ENCODE measurements at regions not wholly inside any gene's neighbourhood (a gene's known extent, or its start where the extent isn't known, plus 50 kb on each side); places are given as distances from the start of the nearest gene placed in this dataset.
"Not testable (repeated sequence)": the region's sequence is repeated elsewhere in the genome, so short reads cannot be mapped to it uniquely, and the experiment has no call there.

DNA sequence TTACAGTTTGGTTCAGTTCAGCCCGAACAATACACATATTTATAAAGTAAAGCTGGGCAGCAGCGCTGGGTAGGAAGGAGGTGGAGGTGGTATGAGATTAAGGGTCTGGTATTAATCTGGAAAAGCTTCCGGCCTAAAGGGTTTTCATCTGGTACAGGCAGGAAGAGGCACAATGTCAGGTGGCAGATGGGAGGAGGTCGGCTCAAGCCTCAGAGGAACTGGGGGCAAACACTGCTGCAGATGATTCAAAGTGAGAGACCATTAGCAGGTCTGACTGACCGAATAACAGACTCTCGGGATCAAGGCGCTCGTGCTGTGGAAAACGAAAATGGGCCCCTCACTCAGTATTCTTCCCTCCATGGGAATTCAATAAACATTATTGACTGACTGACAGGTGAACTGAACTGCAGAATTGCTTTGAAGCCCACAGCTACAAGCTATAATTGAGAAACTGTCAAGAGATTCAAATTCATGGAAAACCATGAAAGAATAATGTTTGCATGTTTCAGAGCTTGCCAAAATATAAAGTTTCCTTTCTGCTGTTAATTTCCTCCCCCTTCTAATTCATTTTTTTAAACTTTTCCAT lies 75.3 kb downstream of the TMEM167A start:
- DNase-seq (ENCODE audit: low spot score) = no peak

GRCh38 chr5:83000922-83001321 lies 76.3 kb downstream of the TMEM167A start:
- DNase-seq (ENCODE audit: low spot score) = no peak

DNA sequence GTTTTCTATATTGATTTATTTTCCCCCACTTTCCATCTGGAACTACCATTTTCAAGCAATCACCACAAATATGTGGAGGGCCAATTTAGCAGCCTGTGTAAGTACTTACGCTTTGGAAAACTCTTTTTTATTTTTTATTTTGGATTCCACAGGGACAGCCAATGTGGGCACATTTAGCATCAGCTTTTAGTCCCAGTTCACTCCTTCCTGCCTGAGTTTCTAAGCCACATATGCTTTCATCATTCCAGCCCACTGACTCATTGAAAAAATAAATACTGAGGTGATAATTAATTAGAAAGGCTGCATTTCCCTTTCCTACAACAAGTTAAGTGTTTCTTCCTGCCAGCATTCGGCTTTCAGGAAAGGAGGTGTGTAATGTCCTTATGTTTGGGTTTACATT lies 76.8 kb downstream of the TMEM167A start:
- no peak for DNase-seq (ENCODE audit: low spot score)

GRCh38 chr5:82993416-82993815 lies 83.8 kb downstream of the TMEM167A start:
- no peak for DNase-seq (ENCODE audit: low spot score)

GRCh38 chr5:82992646-82993045 lies 84.5 kb downstream of the TMEM167A start:
- DNase-seq (ENCODE audit: low spot score) = no peak

GRCh38 chr5:82991678-82992323 lies 85.4 kb downstream of the TMEM167A start:
- no peak for DNase-seq (ENCODE audit: low spot score)

- no peak for DNase-seq (ENCODE audit: low spot score)
Measured at GRCh38 chr5:82991059-82991458, 86.1 kb downstream of the TMEM167A start.

DNA sequence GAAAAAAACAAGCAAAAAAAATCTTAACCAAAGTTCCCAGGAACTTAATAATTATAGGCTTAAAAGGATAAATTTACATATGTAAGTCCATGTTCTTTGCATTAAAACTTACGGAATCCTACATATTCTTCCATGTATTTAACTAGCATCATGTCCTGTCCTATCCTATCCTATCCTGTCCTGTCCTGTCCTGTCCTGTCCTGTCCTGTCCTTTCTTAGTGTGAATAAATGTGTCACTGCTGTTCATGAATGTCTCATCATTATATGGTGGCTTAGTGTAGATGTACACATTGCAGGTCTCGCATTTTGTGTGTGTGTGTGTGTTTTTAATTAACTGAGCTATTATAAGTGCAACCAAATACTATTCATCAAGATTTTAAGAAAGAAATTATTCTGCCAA lies 90.0 kb downstream of the TMEM167A start:
- no peak for DNase-seq (ENCODE audit: low spot score)

- DNase-seq (ENCODE audit: low spot score) = no peak
Measured at GRCh38 chr5:82986404-82986803, 90.8 kb downstream of the TMEM167A start.

DNA sequence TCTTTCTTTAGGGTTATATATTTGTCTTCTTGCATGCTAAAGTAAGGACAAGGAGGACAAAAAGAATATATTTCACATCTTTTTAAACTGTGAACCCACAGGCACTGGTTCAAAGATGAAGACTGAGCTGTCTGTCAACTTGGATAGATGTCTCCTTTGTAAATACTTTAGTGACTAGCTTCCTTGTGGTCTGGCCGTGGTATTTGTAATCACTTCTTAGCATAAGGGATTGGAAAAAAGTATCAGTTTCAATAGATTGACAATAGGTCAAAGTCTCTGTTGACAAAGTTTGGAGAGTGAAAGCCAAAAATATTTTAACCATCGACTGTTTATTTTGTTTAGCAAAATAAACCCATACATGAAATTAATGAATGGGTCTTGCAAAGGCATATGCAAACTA lies 91.4 kb downstream of the TMEM167A start:
- DNase-seq (ENCODE audit: low spot score) = no peak

DNA sequence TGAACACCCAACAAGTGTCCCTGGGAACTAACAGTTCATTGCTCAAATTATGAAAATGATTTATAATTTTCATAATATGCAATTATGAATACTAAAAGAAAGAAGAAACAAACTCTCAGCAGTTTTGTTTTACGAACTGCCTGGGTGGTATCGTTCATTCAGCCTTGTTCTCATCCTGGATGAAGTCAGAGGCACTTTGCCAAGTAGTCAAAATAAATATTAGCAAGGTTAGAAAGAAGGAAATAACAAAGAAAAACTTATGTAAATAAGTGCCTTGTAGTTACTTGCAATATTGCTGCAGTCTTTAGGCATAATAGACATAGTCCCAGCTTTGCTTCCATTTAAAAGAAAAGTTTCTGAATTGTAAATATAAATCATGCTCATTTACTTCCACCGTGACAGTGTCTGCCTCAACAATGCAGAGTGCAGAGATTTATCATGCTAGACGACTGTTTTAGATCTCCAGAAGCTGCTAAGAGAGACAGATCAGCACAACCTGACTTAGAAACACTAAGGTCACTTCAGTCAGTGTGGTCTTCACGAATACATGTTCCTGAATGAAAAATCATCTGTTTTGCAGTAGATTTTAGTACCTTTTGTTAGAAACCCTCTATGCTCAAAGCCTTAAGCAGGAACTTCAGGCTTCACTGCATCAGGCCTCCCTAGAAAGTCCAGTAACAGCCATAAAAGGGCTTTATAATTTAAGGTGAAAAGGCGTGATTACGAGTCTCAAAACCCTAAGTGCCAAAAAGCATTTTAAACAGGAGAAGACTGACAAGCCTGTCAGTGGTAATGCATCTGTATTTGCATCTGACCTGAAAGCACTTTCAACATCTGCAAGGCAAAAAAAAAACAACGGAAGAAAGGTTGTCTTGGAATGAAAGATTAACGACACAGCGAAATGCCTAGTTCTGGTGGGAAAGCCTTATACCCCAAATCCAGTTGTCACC lies 92.1 kb downstream of the TMEM167A start:
- DNase-seq (ENCODE audit: low spot score) = no peak

DNA sequence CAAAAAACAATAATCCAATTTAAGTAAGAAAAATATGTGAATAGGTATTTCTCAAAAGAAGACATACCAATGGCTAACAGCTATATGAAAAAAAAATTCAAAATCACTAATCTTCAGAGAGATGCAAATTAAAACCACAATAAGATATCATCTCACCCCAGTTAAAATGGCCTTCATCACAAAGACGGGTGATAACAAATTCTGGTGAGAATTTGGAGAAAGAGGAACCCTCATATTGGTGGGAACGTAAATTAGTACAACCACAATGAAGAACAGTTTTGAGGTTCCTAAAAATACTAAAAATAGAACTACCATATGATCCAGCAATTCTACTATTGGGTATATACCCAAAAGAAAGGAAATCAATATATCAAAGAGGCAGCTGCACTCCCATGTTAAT lies 94.3 kb downstream of the TMEM167A start:
- no peak for DNase-seq (ENCODE audit: low spot score)

DNA sequence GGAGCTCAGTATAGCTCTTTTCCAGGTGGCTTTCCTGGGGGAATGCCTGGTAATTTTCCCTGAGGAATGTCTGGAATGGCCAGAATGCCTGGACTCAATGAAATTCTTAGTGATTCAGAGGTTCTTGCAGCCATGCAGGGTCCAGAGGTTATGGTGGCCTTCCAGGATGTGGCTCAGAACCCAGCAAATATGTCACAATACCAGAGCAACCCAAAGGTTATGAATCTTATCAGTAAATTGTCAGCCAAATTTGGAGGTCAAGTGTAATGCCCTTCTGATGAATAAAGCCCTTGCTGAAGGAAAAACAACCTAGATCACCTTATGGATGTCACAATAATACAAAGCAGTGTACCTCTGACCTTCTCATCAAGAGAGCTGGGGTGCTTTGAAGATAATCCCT lies 100.3 kb downstream of the TMEM167A start:
- DNase-seq (ENCODE audit: low spot score) = not testable (repeated sequence)

DNA sequence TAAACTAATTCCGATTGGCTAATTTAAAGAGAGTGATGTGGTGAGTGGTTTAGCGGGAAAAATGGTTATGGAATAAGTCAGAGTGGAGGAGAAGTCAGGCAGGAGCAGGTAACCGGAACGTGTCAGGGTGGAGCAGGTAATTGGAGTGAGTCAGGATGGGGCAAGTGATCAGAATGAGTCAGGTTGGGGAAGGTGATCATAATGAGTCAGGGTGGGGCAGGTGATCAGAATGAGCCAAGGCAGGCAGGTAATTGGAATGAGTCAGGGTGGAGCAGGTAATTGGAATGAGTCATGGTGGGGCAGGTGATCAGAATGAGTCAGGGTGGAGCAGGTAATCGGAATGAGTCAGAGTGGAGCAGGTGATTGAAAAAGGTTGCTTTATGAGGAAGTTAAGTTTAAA lies 101.4 kb downstream of the TMEM167A start:
- no peak for DNase-seq (ENCODE audit: low spot score)

- no peak for DNase-seq (ENCODE audit: low spot score)
Measured at GRCh38 chr5:82975396-82975795, 101.8 kb downstream of the TMEM167A start.

DNA sequence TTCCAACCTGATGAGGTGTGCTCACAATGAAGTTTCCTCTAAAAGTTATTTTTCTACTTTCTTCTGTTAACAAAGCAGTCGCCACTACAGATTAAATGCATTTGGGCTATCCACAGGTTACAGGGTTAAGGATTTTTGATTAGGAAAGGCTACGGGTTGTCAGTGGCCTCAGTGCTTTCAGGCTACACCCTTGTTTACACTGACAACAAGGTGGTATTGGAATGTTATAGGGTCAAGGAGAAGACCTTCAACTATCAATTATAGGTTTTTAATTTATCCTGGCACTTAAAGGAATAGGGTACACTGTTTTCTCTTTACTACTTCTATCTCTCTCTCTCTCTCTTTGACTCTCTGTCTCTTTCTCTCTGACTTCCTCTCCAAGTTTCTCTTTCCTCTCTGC lies 102.8 kb downstream of the TMEM167A start:
- DNase-seq (ENCODE audit: low spot score) = not testable (repeated sequence)

- DNase-seq (ENCODE audit: low spot score) = no peak
Measured at GRCh38 chr5:82971901-82972300, 105.3 kb downstream of the TMEM167A start.

DNA sequence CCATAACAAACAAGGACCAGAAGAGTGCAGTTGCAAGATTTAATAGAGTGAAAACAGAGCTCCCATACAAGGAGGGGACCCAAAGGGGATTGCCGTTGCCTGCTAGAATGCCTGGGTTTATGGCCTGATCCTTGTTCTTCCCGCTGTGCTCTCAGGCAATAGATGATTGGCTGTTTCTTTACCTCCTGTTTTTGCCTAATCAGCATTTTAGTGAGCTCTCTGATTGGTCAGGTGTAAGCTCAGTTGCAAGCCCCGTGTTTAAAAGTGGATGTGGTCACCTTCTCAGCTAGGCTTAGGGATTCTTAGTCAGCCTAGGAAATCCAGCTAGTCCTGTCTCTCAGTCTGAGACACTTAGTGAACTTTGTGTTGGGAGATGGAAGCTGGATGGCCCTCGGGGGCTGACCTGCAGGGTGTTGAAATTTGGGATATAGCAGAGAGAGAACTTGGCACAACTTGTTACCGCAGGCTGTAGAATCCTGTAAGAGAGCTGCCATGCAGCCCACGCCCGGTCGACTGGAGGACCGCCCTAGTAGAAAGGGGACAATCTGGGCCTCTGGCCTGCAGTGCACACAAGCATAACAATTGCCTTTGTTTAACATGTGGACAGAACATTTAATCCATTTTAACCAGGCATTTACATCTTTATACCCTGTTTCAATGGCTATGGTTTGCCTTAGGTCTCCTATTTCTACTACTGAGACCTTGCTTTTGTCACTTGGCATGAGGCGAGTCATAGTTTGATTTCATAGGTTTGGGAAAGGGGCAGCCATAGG lies 106.0 kb downstream of the TMEM167A start:
- DNase-seq (ENCODE audit: low spot score) = not testable (repeated sequence)

DNA sequence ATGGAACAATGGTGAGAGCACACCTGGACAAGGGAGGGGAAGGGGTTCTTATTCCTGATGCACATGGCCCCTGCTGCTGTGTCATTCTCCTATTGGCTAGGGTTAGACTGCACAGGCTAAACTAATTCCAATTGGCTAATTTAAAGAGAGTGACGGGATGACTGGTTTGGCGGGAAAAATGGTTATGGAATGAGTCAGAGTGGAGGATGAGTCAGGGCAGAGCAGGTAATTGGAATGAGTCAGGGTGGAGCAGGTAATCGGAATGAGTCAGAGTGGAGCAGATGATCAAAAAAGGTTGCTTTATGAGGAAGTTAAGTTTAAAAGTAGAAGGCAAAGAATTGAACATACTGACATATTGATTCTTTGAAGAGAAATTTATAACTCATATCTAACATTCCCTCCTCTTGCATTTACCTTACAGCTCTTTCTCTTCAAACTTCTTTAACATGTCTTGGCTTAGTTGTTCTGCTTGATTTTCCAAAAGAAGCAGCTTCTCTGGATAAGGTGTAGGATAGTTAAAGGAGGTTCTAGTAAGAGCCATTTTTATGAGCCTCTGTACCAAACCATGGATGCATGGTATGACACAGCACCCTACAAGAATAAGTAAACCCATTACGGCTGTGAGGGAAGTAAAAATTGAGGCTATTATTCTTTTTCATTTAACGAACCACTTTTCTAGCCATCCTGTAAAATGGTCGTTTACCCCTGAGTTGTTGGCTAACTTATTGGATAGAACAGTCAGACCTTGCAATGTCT lies 107.8 kb downstream of the TMEM167A start:
- not testable (repeated sequence) for DNase-seq (ENCODE audit: low spot score)

DNA sequence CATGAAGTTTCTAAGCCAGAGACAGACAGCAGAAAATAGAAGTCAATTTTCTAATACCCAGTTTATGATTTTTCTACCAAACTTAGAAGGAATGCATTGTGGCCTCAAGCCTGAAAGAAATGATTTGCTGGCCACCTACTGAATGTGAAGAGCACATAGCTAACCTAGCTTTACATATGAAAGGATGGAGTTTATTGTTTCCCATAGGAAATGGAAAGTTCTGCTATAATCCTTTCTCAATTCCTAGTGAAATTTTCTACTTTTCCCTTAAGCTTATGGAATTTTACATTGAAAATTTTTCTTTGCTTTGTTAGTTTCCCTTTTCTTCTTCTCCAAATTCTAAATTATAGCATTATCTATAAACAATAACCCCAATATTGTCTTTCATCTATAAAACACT lies 110.1 kb downstream of the TMEM167A start:
- no peak for DNase-seq (ENCODE audit: low spot score)

DNA sequence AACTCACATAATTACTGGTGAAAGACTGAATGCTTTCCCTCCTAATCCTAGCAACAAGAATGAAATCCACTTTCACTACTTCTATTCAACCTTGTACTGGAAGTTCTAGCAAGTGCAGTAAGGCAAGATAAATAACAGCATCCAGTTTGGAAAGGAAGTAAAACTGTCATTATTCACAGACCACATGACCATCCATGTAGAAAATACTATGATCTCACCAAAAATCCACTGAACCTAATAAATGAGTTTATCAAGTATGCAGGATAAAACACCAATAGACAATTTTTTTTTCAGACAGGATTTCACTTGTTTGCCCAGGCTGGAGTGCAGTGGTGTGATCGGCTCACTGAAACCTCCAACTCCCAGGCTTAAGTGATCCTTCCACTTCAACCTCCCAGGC lies 117.7 kb downstream of the TMEM167A start:
- no peak for DNase-seq (ENCODE audit: low spot score)

GRCh38 chr5:82956600-82956999 lies 120.6 kb downstream of the TMEM167A start:
- no peak for DNase-seq (ENCODE audit: low spot score)

Measured in ecto neural progenitor cell (in vitro differentiated cells).